ENCODE measurements at regions not wholly inside any gene's neighbourhood (a gene's known extent, or its start where the extent isn't known, plus 50 kb on each side); places are given as distances from the start of the nearest gene placed in this dataset.
"Not testable (repeated sequence)": the region's sequence is repeated elsewhere in the genome, so short reads cannot be mapped to it uniquely, and the experiment has no call there.

GRCh38 chr9:71361357-71361756, 239.9 kb upstream of the TRPM3 start:
- no peak for DNase-seq

GRCh38 chr9:71357346-71357745, 235.9 kb upstream of the TRPM3 start:
- no peak for DNase-seq

GRCh38 chr9:71355884-71356283, 234.5 kb upstream of the TRPM3 start:
- no peak for DNase-seq

- no peak for DNase-seq
Observed at GRCh38 chr9:71353720-71354119, 232.3 kb upstream of the TRPM3 start.

GRCh38 chr9:71352837-71353236, 231.4 kb upstream of the TRPM3 start:
- DNase-seq: no peak

- peak; percentile 89 for DNase-seq
Observed at GRCh38 chr9:71349218-71349617, 227.8 kb upstream of the TRPM3 start.

GRCh38 chr9:71333321-71333720, 211.9 kb upstream of the TRPM3 start:
- no peak for DNase-seq

- no peak for DNase-seq
Observed at GRCh38 chr9:71331603-71332002, 210.2 kb upstream of the TRPM3 start.

GRCh38 chr9:71329873-71330272, 208.5 kb upstream of the TRPM3 start:
- DNase-seq: no peak

- DNase-seq: no peak
Observed at GRCh38 chr9:71326360-71326759, 204.9 kb upstream of the TRPM3 start.

GRCh38 chr9:71323357-71323756, 201.9 kb upstream of the TRPM3 start:
- no peak for DNase-seq

GRCh38 chr9:71322311-71322710, 200.9 kb upstream of the TRPM3 start:
- no peak for DNase-seq

GRCh38 chr9:71308454-71308853, 187.0 kb upstream of the TRPM3 start:
- no peak for DNase-seq

GRCh38 chr9:71306134-71306533, 184.7 kb upstream of the TRPM3 start:
- no peak for DNase-seq

GRCh38 chr9:71303351-71303750, 181.9 kb upstream of the TRPM3 start:
- peak; percentile 76 for DNase-seq

- peak; percentile 40 for DNase-seq
Observed at GRCh38 chr9:71302776-71303175, 181.4 kb upstream of the TRPM3 start.

- DNase-seq: no peak
Observed at GRCh38 chr9:71295928-71296327, 174.5 kb upstream of the TRPM3 start.

GRCh38 chr9:71286146-71286545, 164.7 kb upstream of the TRPM3 start:
- no peak for DNase-seq

GRCh38 chr9:71285191-71285656, 163.8 kb upstream of the TRPM3 start:
- peak; percentile 61 for DNase-seq

GRCh38 chr9:71282116-71282515, 160.7 kb upstream of the TRPM3 start:
- not testable (repeated sequence) for DNase-seq

- DNase-seq: no peak
Observed at GRCh38 chr9:71279151-71279739, 157.8 kb upstream of the TRPM3 start.

GRCh38 chr9:71273613-71274012, 152.2 kb upstream of the TRPM3 start:
- no peak for DNase-seq

- no peak for DNase-seq
Observed at GRCh38 chr9:71271602-71272001, 150.2 kb upstream of the TRPM3 start.

GRCh38 chr9:71270554-71270953, 149.1 kb upstream of the TRPM3 start:
- DNase-seq: peak; percentile 6

GRCh38 chr9:71269859-71270258, 148.4 kb upstream of the TRPM3 start:
- no peak for DNase-seq

All from fibroblast of skin of back (primary cell).